ENCODE measurements at regions not wholly inside any gene's neighbourhood (a gene's known extent, or its start where the extent isn't known, plus 50 kb on each side); places are given as distances from the start of the nearest gene placed in this dataset.

DNA sequence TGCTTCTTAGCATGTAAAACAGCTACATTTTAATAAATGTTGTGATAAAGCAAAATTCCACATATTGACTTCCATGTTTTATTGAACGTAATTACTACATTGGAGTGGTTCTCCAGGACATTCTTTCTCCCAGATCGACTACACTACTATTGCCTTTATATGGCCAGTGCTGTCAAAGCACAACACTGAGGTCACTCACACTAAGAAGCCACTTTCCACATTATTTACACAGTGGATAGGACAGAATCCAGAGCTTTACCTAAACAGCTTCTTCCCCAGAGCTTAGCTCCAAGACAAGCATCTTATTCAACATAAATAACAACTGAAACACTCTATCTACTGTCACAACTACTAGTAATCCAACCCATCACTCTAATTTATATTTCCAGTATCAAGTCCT is 73.9 kb upstream of the WDR75 start:
- Histone ChIP-seq H4K20me1 (ENCODE audit: insufficient read depth) (no peaks in the 10 kb centered on the region), H2AFZ (no peak overlapping the region), H3K27me3 (replicated peaks; ENCODE audit: insufficient read depth) (no peaks in the 10 kb centered on the region), H3K4me2 (ENCODE audit: unreplicated experiment) (no peak overlapping the region), H3K79me2 (ENCODE audit: insufficient read depth) (no peaks in the 10 kb centered on the region), H3F3A (ENCODE audit: insufficient read depth) (peaks cover 15% of the 10 kb centered on the region), H3K9ac (no peak overlapping the region), H3K4me1 (ENCODE audit: insufficient read depth) (peaks cover 33% of the 10 kb centered on the region), H3K4me3 (no peak overlapping the region), H3K9me2 (ENCODE audit: insufficient read depth) (no peaks in the 10 kb centered on the region; the same call in 1 of the 2 replicates), H3K36me3 (ENCODE audit: low read depth) (no peaks in the 10 kb centered on the region), H3K27ac (no peak overlapping the region), H3K9me3 (ENCODE audit: low read depth) (no peaks in the 10 kb centered on the region)
- TF ChIP-seq EZH2 (IDR thresholded peaks at IDR 0.05; ENCODE audit: insufficient read depth, poor library complexity, severe bottlenecking), result no peak
- TF ChIP-seq EZH2phosphoT487 (IDR thresholded peaks at IDR 0.05; ENCODE audit: insufficient read depth, low read depth), result no peak
- DNase-seq, result no peak
- WGBS, 2 experiments (ENCODE audit: low coverage in 1 of 2, low lambda C conversion rate in 2 of 2, missing lambda C conversion rate in 2 of 2), result 61 to 62% methylated on average over 2 of the region's 2 CpGs
- in situ Hi-C loops (cut with MboI), result no loop called here

GRCh38 chr2:189369566-189369965 is 71.7 kb upstream of the WDR75 start:
- in situ Hi-C loops (cut with MboI), result no loop called here
- Histone ChIP-seq H3K9ac (no peak overlapping the region), H3K4me1 (ENCODE audit: insufficient read depth) (peaks cover 44% of the 10 kb centered on the region)

DNA sequence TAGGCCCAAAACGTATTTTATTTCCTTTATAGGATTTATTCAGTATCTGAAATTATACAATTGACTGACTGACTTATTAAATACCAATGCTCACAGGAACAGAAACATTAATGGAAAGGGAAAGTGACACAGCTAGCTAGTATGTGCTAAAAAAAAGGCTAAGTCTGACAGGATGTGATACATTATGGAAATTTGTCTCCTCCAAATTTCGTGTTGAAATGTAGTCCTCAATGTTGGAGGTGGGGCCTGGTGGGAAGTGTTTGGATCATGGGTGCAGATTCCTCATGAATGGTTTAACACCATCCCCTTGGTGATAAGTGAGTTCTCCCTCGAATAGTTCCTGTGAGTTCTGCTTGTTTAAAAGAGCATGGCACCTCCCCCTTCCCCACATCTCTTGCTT is 70.6 kb upstream of the WDR75 start:
- peaks cover 47% of the 10 kb centered on the region for H3K4me1 ChIP-seq (ENCODE audit: insufficient read depth)
- 41 to 44% methylated on average over 3 of the region's 3 CpGs for WGBS, 2 experiments (ENCODE audit: low coverage in 1 of 2, low lambda C conversion rate in 2 of 2, missing lambda C conversion rate in 2 of 2)
- no peak overlapping the region for H3K9ac ChIP-seq
- peak; percentile 75 for DNase-seq
- TF ChIP-seq EZH2 (IDR thresholded peaks at IDR 0.05; ENCODE audit: insufficient read depth, poor library complexity, severe bottlenecking) (no peak), EZH2phosphoT487 (IDR thresholded peaks at IDR 0.05; ENCODE audit: insufficient read depth, low read depth) (no peak)
- H3K27me3 ChIP-seq (replicated peaks; ENCODE audit: insufficient read depth), result no peaks in the 10 kb centered on the region
- H3F3A ChIP-seq (ENCODE audit: insufficient read depth), result peaks cover 15% of the 10 kb centered on the region
- H3K79me2 ChIP-seq (ENCODE audit: insufficient read depth), result no peaks in the 10 kb centered on the region
- 0 out of 2 replicates have a peak overlapping the region, but pooled peaks have one; percentile 5 for H2AFZ ChIP-seq
- H3K9me3 ChIP-seq (ENCODE audit: low read depth), result no peaks in the 10 kb centered on the region
- peak overlapping the region; percentile 74 for H3K27ac ChIP-seq
- no peaks in the 10 kb centered on the region for H3K36me3 ChIP-seq (ENCODE audit: low read depth)
- peak overlapping the region; percentile 52 for H3K4me2 ChIP-seq (ENCODE audit: unreplicated experiment)
- H3K4me3 ChIP-seq, result no peak overlapping the region
- H3K9me2 ChIP-seq (ENCODE audit: insufficient read depth), result no peaks in the 10 kb centered on the region; the same call in 1 of the 2 replicates
- in situ Hi-C loops (cut with MboI), result no loop called here
- no peaks in the 10 kb centered on the region for H4K20me1 ChIP-seq (ENCODE audit: insufficient read depth)

More at GRCh38 chr2:189369566-189369965, 71.7 kb upstream of the WDR75 start:
- peak; percentile 78 for DNase-seq
- 2 to 4% methylated on average over 3 of the region's 3 CpGs for WGBS, 2 experiments (ENCODE audit: low coverage in 1 of 2, low lambda C conversion rate in 2 of 2, missing lambda C conversion rate in 2 of 2)
- Histone ChIP-seq H4K20me1 (ENCODE audit: insufficient read depth) (no peaks in the 10 kb centered on the region), H2AFZ (no peak overlapping the region), H3K9me2 (ENCODE audit: insufficient read depth) (no peaks in the 10 kb centered on the region; the same call in 1 of the 2 replicates), H3K27me3 (replicated peaks; ENCODE audit: insufficient read depth) (no peaks in the 10 kb centered on the region), H3F3A (ENCODE audit: insufficient read depth) (peaks cover 15% of the 10 kb centered on the region), H3K4me3 (no peak overlapping the region), H3K4me2 (ENCODE audit: unreplicated experiment) (peak overlapping the region; percentile 52), H3K27ac (peak overlapping the region; percentile 74), H3K36me3 (ENCODE audit: low read depth) (no peaks in the 10 kb centered on the region), H3K79me2 (ENCODE audit: insufficient read depth) (no peaks in the 10 kb centered on the region), H3K9me3 (ENCODE audit: low read depth) (no peaks in the 10 kb centered on the region)
- TF ChIP-seq EZH2 (IDR thresholded peaks at IDR 0.05; ENCODE audit: insufficient read depth, poor library complexity, severe bottlenecking) (no peak), EZH2phosphoT487 (IDR thresholded peaks at IDR 0.05; ENCODE audit: insufficient read depth, low read depth) (no peak)

DNA sequence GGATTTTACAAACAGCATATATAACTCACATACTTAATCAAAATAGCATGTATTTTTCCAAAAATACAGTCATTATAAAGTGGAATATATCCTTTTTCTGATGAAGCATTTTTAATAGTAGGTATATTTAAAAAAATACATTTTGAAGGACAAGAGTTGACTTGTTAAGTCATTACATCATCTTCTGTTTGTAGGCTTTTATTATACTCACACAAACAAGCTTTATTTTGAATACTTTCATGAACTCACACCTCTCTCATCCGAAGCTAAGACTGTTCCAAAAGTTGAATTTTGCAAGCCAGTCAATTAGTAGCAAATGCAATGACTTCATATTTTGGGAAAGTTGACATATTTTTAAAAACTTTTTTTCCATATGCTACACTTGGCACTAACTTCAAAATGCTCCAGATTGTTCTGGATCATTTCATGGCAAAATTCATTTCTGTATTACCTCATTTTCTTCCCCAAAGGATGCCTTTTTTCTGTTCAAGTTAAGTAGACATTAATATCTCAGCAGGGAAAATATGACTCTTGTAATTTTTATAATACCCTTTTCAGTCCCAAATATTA is 68.5 kb upstream of the WDR75 start:
- TF ChIP-seq EZH2 (IDR thresholded peaks at IDR 0.05; ENCODE audit: insufficient read depth, poor library complexity, severe bottlenecking) (no peak), EZH2phosphoT487 (IDR thresholded peaks at IDR 0.05; ENCODE audit: insufficient read depth, low read depth) (no peak)
- Histone ChIP-seq H3K4me1 (ENCODE audit: insufficient read depth) (peaks cover 47% of the 10 kb centered on the region), H3K27ac (no peak overlapping the region), H3K4me2 (ENCODE audit: unreplicated experiment) (no peak overlapping the region), H3K79me2 (ENCODE audit: insufficient read depth) (no peaks in the 10 kb centered on the region), H3K9me3 (ENCODE audit: low read depth) (no peaks in the 10 kb centered on the region), H3K27me3 (replicated peaks; ENCODE audit: insufficient read depth) (no peaks in the 10 kb centered on the region), H3K4me3 (no peak overlapping the region), H3K9ac (no peak overlapping the region), H3K36me3 (ENCODE audit: low read depth) (no peaks in the 10 kb centered on the region), H3K9me2 (ENCODE audit: insufficient read depth) (no peaks in the 10 kb centered on the region; the same call in 1 of the 2 replicates), H2AFZ (no peak overlapping the region), H3F3A (ENCODE audit: insufficient read depth) (peaks cover 15% of the 10 kb centered on the region), H4K20me1 (ENCODE audit: insufficient read depth) (no peaks in the 10 kb centered on the region)
- WGBS, 2 experiments (ENCODE audit: low coverage in 1 of 2, low lambda C conversion rate in 2 of 2, missing lambda C conversion rate in 2 of 2), result 51 to 61% methylated on average over 1 of the region's 1 CpG
- in situ Hi-C loops (cut with MboI), result no loop called here
- DNase-seq, result no peak

Data from GM23248 (cell line).